HG02870 (cell line): ENCODE measurements at regions not wholly inside any gene's neighbourhood (a gene's known extent, or its start where the extent isn't known, plus 50 kb on each side); places are given as distances from the start of the nearest gene placed in this dataset.

Source experiments
- ATAC-seq: cut with Tn5 transposase; IDR thresholded peaks from one replicate; pipeline ENCODE4 v1.9.1; 2021; ENCODE audit warnings: mild to moderate bottlenecking, moderate library complexity; ENCODE audit not compliant: unreplicated experiment

- ATAC-seq = no peak
Measured at GRCh38 chr4:122038896-122039295, 87.0 kb upstream of the TRPC3 start.

GRCh38 chr4:122034619-122035018 lies 82.8 kb upstream of the TRPC3 start:
- ATAC-seq = no peak

- no peak for ATAC-seq
Measured at GRCh38 chr4:122027203-122027602, 75.3 kb upstream of the TRPC3 start.

GRCh38 chr4:122017296-122017695 lies 65.4 kb upstream of the TRPC3 start:
- no peak for ATAC-seq

GRCh38 chr4:122015203-122015602 lies 63.3 kb upstream of the TRPC3 start:
- ATAC-seq = no peak

DNA sequence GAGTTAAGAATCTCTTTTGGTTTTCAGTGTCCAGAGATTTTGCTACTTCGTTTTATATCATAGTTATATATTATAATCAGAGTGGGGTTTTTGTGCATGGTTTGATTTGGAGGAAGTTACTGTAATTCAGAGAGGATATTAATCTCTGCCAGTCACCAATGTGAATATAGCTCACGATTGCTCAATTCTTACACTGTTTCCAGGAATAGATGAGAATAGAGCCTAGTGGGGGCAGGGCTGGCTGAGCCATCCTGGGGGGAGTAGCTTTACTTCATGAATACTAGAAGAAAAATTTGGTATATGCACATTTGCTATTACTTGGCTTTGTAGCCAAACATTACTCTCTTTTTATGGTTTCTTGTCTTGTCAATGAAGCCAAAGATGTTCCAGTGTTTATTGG lies 60.9 kb upstream of the TRPC3 start:
- no peak for ATAC-seq

DNA sequence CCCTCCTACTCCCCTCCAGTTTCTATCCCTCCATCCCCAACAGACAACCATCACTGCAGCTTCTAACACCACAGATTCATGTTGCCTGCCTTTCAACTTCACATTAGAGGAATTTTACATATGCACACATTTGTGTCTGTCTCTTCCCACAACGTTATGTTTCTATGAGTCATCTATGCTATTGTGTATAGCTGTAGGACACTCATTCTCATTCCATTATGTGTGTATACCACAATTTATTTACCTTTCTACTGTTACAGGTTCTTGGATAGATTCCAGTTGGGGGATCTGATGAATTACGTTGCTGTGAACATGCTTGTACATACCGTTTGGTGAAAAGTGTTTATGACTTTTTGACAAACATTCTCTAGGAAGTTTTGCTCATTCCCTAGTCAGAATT lies 58.8 kb upstream of the TRPC3 start:
- no peak for ATAC-seq

DNA sequence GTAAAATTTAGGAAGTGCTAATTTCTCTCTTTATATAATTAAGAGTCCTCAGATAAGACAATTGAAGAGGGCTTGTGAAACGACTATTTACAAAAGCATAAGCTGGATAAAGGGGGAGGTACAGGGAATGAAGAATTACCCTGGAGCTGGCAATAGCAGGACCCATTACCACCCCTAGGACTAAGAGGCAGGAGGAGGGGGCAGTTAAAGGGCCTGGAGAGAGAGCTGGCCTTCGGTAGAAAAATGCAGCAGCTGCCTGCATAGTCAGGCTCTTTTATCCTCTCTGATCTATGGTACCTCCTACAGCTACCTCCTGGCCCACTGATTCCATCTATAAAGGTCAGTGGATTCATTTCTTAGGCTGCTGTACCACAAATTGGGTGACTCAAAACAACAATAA lies 57.7 kb upstream of the TRPC3 start:
- ATAC-seq = no peak

DNA sequence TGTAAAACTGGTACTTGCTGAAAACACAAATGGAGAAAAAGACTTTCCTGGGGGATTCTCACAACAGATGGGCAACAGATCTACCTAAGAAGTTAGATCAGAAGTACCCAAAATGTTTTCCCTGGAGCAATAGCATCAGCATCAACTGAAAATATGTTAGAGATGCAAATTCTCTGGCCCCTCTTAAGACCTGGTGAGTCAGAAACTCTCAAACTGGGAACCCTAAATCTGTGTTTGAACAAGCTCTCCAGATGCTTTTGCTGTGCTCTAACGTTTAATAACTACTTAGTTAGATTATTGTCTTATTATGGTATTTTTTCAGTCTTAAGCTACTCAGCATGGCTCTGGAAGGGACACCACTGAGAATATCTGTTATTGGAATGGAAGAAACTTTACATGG lies 55.2 kb upstream of the TRPC3 start:
- ATAC-seq = no peak

DNA sequence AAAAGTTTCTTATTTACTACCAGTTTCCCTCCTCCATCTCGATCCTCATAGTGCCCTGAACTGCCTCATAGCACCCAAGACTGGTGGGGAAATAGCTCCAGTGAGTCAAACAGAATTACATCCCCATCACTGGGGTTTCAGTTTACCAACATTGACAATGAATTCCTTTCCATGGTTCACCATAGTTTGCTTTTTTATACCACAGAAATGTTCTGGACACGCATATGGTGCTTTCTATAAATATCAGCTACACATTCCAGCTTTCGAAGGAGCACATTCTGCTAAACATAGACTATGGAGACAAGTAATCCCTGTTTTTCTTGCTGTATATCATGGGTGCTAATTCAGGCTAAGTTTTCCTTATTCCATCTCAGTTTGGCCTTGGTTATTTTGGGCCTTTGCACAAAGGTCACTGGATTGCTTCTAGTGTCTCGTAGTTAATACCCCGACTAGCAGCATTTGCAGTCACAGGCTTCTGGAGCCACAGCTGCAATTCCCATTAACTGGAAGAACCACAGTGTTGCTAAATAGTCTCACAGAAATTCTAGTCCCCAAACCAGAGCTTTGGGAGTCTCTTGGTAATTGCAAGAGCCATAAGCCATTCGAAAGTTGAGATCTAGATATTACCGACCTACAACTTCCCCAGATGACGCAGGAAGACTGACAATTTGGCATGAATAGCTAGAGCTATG lies 53.4 kb upstream of the TRPC3 start:
- no peak for ATAC-seq

DNA sequence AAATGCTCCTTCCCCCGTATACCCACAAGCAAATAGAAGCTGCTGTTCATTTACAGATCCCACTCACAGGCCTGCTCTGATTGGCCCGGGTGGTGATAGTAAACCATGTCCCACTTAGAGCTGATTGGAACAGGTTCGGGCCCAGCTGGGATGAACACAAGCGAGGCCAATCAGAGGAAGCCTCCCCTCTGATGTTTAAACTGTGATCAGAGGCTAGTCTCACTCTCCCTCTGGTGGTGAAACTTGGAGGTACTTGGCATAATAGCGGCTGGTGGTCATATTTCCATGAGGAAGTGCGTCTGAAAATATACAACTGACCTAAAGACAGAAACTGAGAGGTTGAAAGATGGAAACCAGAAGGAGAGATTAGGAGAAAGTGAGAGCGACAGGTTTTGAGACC lies 51.5 kb upstream of the TRPC3 start:
- peak; percentile 86 for ATAC-seq
